GM19467 (cell line): ENCODE measurements at regions not wholly inside any gene's neighbourhood (a gene's known extent, or its start where the extent isn't known, plus 50 kb on each side); places are given as distances from the start of the nearest gene placed in this dataset.

Experiments used
- ATAC-seq: cut with Tn5 transposase; IDR thresholded peaks from one replicate; pipeline ENCODE4 v1.9.1; 2021; ENCODE audit warnings: mild to moderate bottlenecking, moderate library complexity; ENCODE audit not compliant: unreplicated experiment

DNA sequence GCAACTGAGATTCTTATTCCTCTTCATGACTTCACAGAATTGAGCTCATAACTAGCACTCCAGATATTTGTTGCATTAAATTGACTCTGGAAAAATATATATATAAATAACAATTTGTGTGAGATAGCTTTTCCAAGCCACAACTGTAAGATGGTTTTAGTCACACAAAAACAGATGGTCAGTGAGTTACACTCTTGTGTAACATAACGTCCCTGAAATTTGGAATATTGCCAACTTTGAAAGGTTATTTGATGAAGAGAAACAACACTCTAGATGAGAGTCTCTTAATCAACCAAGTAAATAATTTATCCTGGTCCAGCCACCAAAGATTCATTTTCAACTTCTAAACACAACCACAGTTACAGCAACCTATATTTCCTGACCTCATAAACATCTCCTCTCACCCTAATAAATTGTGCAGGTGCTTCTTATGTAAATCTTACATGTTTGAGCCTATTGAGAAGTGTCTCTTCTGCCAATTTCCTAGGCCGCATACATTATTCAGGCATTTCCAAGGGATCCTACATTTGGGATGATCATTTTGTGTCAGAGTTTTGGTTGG is 84.9 kb upstream of the ACP3 start:
- ATAC-seq: peak; percentile 32

- peak; percentile 68 for ATAC-seq
Measured at GRCh38 chr3:132236701-132237651, 80.2 kb upstream of the ACP3 start.

GRCh38 chr3:132237652-132238032 is 79.6 kb upstream of the ACP3 start:
- ATAC-seq: no peak

DNA sequence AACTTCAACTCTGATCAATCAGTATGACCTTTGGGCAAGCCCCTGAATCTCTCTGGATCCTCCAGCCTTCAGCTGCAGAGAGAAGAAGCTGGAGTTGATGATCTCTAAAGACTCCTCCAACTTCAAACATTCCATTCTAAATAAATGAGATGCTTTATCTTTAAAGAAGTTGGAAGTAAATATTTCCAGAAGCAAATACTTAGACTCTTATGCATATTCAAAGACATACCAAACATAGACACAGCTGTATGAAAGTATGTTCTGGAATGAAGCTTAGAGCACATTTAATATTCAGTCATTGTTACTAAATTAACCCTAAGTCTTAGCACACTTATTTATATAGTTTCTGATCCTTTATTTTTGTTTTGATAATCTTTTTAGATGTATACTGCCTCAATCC is 77.6 kb upstream of the ACP3 start:
- ATAC-seq: no peak

GRCh38 chr3:132241776-132242514 is 75.3 kb upstream of the ACP3 start:
- ATAC-seq: no peak

GRCh38 chr3:132242790-132243189 is 74.4 kb upstream of the ACP3 start:
- no peak for ATAC-seq

GRCh38 chr3:132245552-132246142 is 71.6 kb upstream of the ACP3 start:
- no peak for ATAC-seq

DNA sequence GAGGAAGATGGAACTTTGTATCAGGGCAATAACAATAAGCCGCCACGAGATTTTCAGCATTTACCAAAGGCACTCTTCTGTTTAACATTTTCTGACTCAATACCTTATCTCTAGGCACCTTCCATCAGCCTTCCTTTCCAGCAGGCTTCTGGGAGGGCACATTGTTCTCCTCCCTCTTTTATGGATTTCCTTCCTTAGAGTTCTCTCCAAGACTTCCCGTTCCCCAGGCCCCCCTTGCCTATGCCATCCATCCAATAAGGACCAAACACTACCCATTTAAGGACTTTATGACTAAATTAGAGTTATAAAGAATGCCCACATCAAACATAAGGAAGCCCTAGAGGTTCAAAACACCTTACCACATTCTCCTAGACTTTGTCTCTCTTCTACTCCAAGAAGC is 71.0 kb upstream of the ACP3 start:
- no peak for ATAC-seq

- ATAC-seq: no peak
Measured at GRCh38 chr3:132247211-132247610, 70.0 kb upstream of the ACP3 start.

- ATAC-seq: no peak
Measured at GRCh38 chr3:132248490-132248889, 68.7 kb upstream of the ACP3 start.

DNA sequence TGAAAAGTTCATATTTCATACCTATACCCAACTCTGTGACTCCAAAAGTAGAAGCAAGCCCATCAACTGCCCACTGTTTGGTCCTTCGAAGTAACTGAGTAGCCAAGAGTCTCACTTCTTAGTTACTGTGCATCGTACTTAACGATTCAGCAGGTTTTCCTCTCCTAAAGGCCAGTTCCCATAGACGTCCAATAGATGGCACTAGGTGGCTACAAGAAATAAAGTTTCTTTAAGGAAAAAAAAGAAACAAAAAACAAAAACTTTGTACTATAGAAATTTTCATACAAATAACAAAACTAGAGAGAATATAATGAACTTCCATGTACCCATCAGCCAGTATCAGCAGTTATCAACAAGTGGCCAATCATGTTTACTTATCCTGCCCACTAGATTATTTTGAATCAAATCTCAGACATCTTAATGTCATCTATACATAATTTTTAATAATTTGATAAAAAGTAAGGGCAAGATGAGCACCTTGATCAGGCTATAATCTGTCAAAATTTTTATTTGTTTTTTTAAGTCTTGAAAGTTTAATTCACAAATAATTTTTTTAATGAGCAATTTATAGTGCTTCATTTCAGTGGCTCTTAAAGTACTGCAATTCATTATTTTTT is 63.8 kb upstream of the ACP3 start:
- no peak for ATAC-seq

DNA sequence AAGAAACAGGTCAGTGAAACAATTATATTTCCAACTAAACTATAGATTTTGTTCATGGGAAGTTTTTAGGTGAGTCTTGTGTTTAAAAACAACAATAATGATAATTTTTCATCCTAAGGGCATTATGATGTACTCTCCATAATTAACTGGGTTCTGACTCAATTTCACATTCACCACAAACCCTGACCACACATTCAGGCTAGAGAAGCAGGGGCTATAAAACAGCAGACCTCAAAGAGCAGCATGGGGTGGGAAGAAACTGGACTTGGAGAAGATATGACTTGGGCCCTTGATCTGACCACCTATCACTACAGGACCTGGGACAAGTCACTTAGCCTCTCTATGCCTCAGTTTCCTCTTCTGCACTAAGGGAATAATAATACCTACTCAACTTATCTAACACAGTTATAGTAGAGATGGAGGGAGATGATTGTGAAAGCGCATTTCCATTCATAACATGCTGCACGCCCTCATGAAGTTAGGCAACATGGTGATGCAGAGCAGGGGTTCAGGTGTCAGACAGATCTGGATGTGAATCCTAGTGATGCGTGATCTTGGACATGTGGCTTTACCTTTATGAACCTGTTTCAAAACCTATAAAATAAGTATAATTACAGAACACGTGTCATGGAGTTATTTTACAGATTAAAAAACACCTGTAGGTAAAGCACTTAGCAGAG is 63.0 kb upstream of the ACP3 start:
- ATAC-seq: no peak

GRCh38 chr3:132255041-132255745 is 62.0 kb upstream of the ACP3 start:
- no peak for ATAC-seq

DNA sequence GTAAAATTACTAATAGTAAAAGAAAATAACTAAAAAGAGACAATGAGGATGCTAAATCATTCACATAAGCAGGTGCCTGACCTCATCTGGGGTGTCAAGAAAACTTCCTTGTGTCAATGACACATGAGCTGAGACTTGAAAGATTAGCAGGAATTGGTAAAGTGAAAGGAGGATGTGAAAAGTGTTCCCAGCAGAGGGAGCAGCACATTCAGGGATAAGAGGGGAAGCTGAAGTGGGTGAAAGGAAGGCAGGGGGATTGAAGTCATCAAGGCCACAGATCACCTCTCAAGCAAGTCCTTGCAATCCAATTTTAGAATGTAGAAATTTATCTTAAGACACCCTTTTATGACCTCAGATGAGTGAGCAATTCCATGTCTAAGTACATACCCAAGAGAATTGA is 60.2 kb upstream of the ACP3 start:
- ATAC-seq: no peak

- no peak for ATAC-seq
Measured at GRCh38 chr3:132261506-132261905, 55.7 kb upstream of the ACP3 start.

DNA sequence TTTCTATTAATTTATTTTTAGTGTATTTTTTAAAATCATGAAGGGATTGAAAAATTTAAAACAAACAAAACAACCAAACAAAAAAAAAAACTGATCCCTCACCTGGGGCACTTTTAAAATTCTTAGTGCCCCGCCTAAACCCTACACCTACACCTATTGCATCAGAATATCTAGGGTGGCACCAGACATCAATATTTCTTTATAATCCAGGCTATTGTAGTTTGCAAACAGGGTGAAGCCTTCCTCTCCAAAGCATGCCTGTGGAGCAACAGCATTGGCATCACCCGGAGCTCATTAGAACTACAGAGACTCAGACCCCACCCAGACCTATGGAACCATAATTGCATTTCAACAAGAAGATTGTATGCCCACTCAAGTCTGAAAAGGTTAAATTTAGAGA is 54.9 kb upstream of the ACP3 start:
- no peak for ATAC-seq

DNA sequence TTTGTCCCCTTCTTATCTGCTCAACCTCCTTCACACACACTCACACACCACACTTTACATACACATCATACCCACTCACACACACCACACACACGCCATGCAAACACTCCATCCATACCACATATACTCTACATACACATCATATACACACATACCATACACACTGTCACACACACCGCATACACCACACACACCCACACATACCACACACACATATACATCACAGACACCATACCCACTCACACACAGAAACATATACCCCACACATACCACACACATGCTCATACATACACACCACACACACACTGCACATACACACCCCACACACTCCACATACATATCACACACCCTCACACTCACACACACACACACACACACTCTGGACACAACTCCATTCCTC is 54.3 kb upstream of the ACP3 start:
- no peak for ATAC-seq

GRCh38 chr3:132265028-132265427 is 52.2 kb upstream of the ACP3 start:
- no peak for ATAC-seq

GRCh38 chr3:132265488-132265887 is 51.7 kb upstream of the ACP3 start:
- ATAC-seq: no peak
